Keratinocyte (primary cell): ENCODE measurements at regions not wholly inside any gene's neighbourhood (a gene's known extent, or its start where the extent isn't known, plus 50 kb on each side); places are given as distances from the start of the nearest gene placed in this dataset.

ENCODE experiments used
- DNase-seq: peaks from one replicate; pipeline ENCODE4 v3.0.0-alpha.2; 2011; ENCODE audit warnings: low read depth, missing footprints, low spot score
- FAIRE-seq: peaks from 2 replicates; lab custom pipeline; 2011; peaks lifted over from hg19 to GRCh38; lab: Jason Lieb, UNC
- H2AFZ ChIP-seq: 2 replicates; pipeline ENCODE4 v1.6.0; 2012; ENCODE audit warnings: low read length, control low read depth, inconsistent platforms; ENCODE audit not compliant: control insufficient read depth
- H3K27ac ChIP-seq: 2 replicates; pipeline ENCODE4 v1.5.1; 2011; ENCODE audit warnings: low read length; ENCODE audit not compliant: control insufficient read depth, insufficient read depth
- H3K27me3 ChIP-seq: 3 replicates; pipeline ENCODE4 v1.6.0; 2011; ENCODE audit warnings: low read length; ENCODE audit not compliant: control insufficient read depth, insufficient read depth; ENCODE audit errors: extremely low read depth
- H3K36me3 ChIP-seq, 2 experiments: 2 replicates in 1 of 2; 3 replicates in 1 of 2; pipeline ENCODE4 v1.5.1; 2011; ENCODE audit warnings: low read length in 2 of 2, mild to moderate bottlenecking in 1 of 2; ENCODE audit not compliant: control insufficient read depth in 2 of 2, insufficient read depth in 2 of 2; ENCODE audit errors: extremely low read depth in 1 of 2
- H3K4me1 ChIP-seq: 3 replicates; pipeline ENCODE4 v1.5.1; 2011; ENCODE audit warnings: low read length; ENCODE audit not compliant: control insufficient read depth, insufficient read depth; ENCODE audit errors: extremely low read depth
- H3K4me2 ChIP-seq: 3 replicates; pipeline ENCODE4 v1.6.0; 2011; ENCODE audit warnings: low read depth, low read length; ENCODE audit not compliant: control insufficient read depth, insufficient read depth; ENCODE audit errors: extremely low read depth
- H3K4me3 ChIP-seq, 3 experiments: fragments of 200-600 bp in 1 of 3; sonication (generic) in 1 of 3; 2 replicates in 2 of 3; 3 replicates in 1 of 3; pipeline ENCODE4 v1.5.1; 2011 to 2016; ENCODE audit warnings: low read length in 3 of 3, mild to moderate bottlenecking in 3 of 3, control low read depth in 2 of 3, inconsistent platforms in 1 of 3, low read depth in 1 of 3, mixed read lengths in 1 of 3, mixed run types in 1 of 3, moderate library complexity in 1 of 3; ENCODE audit not compliant: control insufficient read depth in 2 of 3, insufficient read depth in 2 of 3; ENCODE audit errors: extremely low read depth in 1 of 3
- H3K79me2 ChIP-seq: 2 replicates; pipeline ENCODE4 v1.6.0; 2012; ENCODE audit warnings: low read length; ENCODE audit not compliant: control insufficient read depth, insufficient read depth
- H3K9ac ChIP-seq: 3 replicates; pipeline ENCODE4 v1.6.0; 2011; ENCODE audit warnings: low read length; ENCODE audit not compliant: control insufficient read depth, insufficient read depth; ENCODE audit errors: extremely low read depth
- H3K9me1 ChIP-seq: 3 replicates; pipeline ENCODE4 v1.6.0; 2011; ENCODE audit warnings: low read length; ENCODE audit not compliant: control insufficient read depth, insufficient read depth; ENCODE audit errors: extremely low read depth
- H3K9me3 ChIP-seq: 2 replicates; pipeline ENCODE4 v1.5.1; 2012; ENCODE audit warnings: low read depth, low read length; ENCODE audit not compliant: control insufficient read depth
- H4K20me1 ChIP-seq: 3 replicates; pipeline ENCODE4 v1.6.0; 2011; ENCODE audit warnings: low read length; ENCODE audit not compliant: control insufficient read depth, insufficient read depth; ENCODE audit errors: extremely low read depth
- EZH2 ChIP-seq: IDR thresholded peaks from one replicate; pipeline ENCODE4 v1.6.1; 2012; ENCODE audit warnings: inconsistent platforms, mild to moderate bottlenecking, low read length, moderate library complexity
- dilution Hi-C: fragments of 300-500 bp; cut with MboI; formaldehyde crosslinking; loops from one replicate; pipeline ENCODE4 v1.7.0; 2020; ENCODE audit warnings: low sequenced_read_pairs; ENCODE audit not compliant: extremely low pct_ligation_motif_present
- TF ChIP-seq, protein P1 (sequence below), 3 experiments: IDR thresholded peaks in 1 of 3; conservative IDR thresholded peaks in 1 of 3; optimal IDR thresholded peaks in 1 of 3; 2 replicates in 2 of 3; 3 replicates in 1 of 3; pipeline versions ENCODE3 to v1.5.1; 2011; ENCODE audit warnings: low read length in 3 of 3, mild to moderate bottlenecking in 3 of 3, moderate library complexity in 2 of 3, control low read depth in 1 of 3, inconsistent platforms in 1 of 3; ENCODE audit not compliant: insufficient read depth in 2 of 3; ENCODE audit errors: extremely low read depth in 1 of 3

DNA sequence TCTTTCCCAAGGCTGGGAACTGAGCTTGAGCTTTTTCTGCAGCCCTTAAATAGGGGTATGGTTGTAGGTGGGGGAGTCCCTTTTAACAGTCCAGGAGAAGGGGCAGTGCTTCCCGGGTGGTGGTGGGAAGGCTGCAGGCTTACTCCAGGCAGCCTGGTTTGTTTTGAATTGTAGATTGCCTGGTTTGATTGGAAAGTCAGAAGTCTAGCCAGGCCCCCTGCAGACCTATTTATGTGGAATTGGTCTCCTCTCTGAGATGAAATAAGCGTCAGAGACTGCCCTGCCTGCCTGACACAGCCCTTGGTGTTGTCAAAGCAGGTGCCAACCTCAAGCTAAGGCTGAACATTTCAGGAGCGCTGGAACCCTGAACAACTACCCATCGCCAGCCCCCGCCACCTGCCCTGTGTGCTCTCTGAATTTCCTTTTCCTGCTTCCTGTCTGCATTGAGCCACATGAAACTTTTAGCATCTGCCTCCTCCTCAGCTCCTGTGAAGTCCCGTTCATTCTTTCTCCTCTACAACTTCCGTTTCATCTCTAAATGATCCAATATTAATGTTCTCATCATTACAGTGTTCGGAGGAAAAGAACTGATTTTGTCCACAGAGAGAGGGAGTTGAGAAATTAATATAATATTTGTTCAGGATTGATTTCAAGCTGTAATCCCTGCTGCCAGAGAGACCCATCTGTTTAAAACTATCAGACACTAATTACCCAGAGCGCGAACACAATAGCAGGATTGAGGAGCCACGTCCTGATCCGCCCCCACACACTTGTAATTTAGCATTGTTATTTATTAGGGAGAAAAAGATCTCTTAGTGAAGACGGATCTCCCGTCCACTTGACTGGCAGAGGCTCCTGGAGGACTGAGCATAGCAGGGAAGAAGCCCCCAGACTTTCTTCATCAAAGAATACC lies 136.5 kb downstream of the TRIM29 start:
- no peaks in the 10 kb centered on the region for H4K20me1 ChIP-seq
- peaks cover 18% of the 10 kb centered on the region for H3K27me3 ChIP-seq
- TF ChIP-seq, protein P1, sequence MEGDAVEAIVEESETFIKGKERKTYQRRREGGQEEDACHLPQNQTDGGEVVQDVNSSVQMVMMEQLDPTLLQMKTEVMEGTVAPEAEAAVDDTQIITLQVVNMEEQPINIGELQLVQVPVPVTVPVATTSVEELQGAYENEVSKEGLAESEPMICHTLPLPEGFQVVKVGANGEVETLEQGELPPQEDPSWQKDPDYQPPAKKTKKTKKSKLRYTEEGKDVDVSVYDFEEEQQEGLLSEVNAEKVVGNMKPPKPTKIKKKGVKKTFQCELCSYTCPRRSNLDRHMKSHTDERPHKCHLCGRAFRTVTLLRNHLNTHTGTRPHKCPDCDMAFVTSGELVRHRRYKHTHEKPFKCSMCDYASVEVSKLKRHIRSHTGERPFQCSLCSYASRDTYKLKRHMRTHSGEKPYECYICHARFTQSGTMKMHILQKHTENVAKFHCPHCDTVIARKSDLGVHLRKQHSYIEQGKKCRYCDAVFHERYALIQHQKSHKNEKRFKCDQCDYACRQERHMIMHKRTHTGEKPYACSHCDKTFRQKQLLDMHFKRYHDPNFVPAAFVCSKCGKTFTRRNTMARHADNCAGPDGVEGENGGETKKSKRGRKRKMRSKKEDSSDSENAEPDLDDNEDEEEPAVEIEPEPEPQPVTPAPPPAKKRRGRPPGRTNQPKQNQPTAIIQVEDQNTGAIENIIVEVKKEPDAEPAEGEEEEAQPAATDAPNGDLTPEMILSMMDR (optimal IDR thresholded peaks at IDR 0.05 in 1 of 3, IDR thresholded peaks at IDR 0.05 in 1 of 3, conservative IDR thresholded peaks at IDR 0.05 in 1 of 3; ENCODE audit: extremely low read depth in 1 of 3, insufficient read depth in 2 of 3, low read length in 3 of 3), result no peak
- no peak for TF ChIP-seq EZH2
- no peak overlapping the region for H3K27ac ChIP-seq
- H2AFZ ChIP-seq, result no peak overlapping the region
- no peaks in the 10 kb centered on the region for H3K4me1 ChIP-seq
- no peak overlapping the region for H3K4me2 ChIP-seq
- H3K4me3 ChIP-seq, result no peak overlapping the region
- H3K79me2 ChIP-seq, result no peaks in the 10 kb centered on the region
- H3K9ac ChIP-seq, result no peak overlapping the region
- dilution Hi-C loops, result no loop called here
- no peaks in the 10 kb centered on the region for H3K36me3 ChIP-seq
- FAIRE-seq (no peak), DNase-seq (no peak)
- H3K9me3 ChIP-seq, result no peaks in the 10 kb centered on the region
- no peaks in the 10 kb centered on the region for H3K9me1 ChIP-seq

DNA sequence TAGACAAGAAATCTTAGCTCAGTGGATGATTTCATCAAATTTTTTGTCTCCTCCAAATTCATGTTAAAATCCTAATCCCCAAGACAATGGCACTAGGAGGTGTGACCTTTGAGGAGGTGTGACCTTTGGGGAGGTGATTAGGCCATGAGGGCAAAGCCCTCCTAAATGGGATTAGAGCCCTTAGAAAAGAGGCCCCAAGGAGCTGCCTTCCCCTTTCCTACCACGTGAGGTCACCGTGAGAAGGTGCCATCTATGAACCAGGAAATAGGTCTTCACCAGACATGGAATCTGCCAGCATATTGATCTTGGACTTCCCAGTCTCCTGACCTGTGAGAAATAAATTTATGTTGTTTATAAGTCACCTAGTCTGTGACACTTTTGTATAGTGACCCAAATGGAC lies 138.7 kb downstream of the TRIM29 start:
- peaks cover 15% of the 10 kb centered on the region for H3K27me3 ChIP-seq

More for the DNA sequence above, 138.7 kb downstream of the TRIM29 start:
- Histone ChIP-seq H3K27ac (no peak overlapping the region), H3K79me2 (no peaks in the 10 kb centered on the region), H2AFZ (no peak overlapping the region), H4K20me1 (no peaks in the 10 kb centered on the region), H3K4me3 (no peak overlapping the region), H3K4me1 (no peaks in the 10 kb centered on the region), H3K4me2 (no peak overlapping the region), H3K36me3 (no peaks in the 10 kb centered on the region), H3K9ac (no peak overlapping the region), H3K9me1 (no peaks in the 10 kb centered on the region), H3K9me3 (no peaks in the 10 kb centered on the region)
- dilution Hi-C loops, result no loop called here
- no peak for DNase-seq
- peak; percentile 29 for FAIRE-seq
- TF ChIP-seq EZH2, result no peak
- TF ChIP-seq, protein P1 (optimal IDR thresholded peaks at IDR 0.05 in 1 of 3, IDR thresholded peaks at IDR 0.05 in 1 of 3, conservative IDR thresholded peaks at IDR 0.05 in 1 of 3; ENCODE audit: extremely low read depth in 1 of 3, insufficient read depth in 2 of 3, low read length in 3 of 3), result peak; percentile 54 to 69 (median 54)
